A549 (cell line): ENCODE measurements at regions not wholly inside any gene's neighbourhood (a gene's known extent, or its start where the extent isn't known, plus 50 kb on each side); places are given as distances from the start of the nearest gene placed in this dataset.
A peak's percentile ranks its signal among the peaks of the same experiment; 100 is the strongest.

Experiments
- ATAC-seq, 2 experiments: fragments of 200-7000 bp in 1 of 2; fragments of >200 bp in 1 of 2; cut with Nextera tagmentation in 1 of 2; cut with Tn5 transposase in 1 of 2; 3 replicates each; pipeline versions ENCODE4 v1.8.0 to v1.9.1; 2018 to 2020; ENCODE audit warnings: mild to moderate bottlenecking in 1 of 2, moderate library complexity in 1 of 2
- CTCF ChIA-PET: fragments of 300-600 bp; sonication (Branson Sonifier 250); formaldehyde crosslinking; extraction: SDS; loops from one replicate; lab custom pipeline; 2021; ENCODE audit warnings: antibody characterized with exemption, inconsistent platforms; lab: Yijun Ruan, JAX
- POLR2A ChIA-PET: fragments of 350-600 bp; formaldehyde crosslinking; extraction: SDS; loops from one replicate; lab custom pipeline; 2021; ENCODE audit warnings: antibody characterized with exemption, inconsistent platforms; lab: Yijun Ruan, JAX
- DNase-seq, 2 experiments: peaks; one replicate each; pipeline versions ENCODE4 v3.0.0 to v3.0.0-alpha.2; 2011 to 2016; ENCODE audit warnings: low read depth in 1 of 2, low spot score in 1 of 2
- FAIRE-seq: peaks from 2 replicates; lab custom pipeline; 2011; peaks lifted over from hg19 to GRCh38; lab: Jason Lieb, UNC
- H3K27ac ChIP-seq, 2 experiments: fragments of >200 bp; sonication (Bioruptor Twin); formaldehyde crosslinking; 3 replicates each; pipeline ENCODE4 v1.5.1; 2016 to 2017
- H3K4me1 ChIP-seq: fragments of >200 bp; sonication (Bioruptor Twin); formaldehyde crosslinking; 3 replicates; pipeline ENCODE4 v1.6.1; 2016
- H3K4me2 ChIP-seq: fragments of >200 bp; sonication (Bioruptor Twin); formaldehyde crosslinking; 3 replicates; pipeline ENCODE4 v1.6.1; 2016
- H3K4me3 ChIP-seq: fragments of >200 bp; sonication (Bioruptor Twin); formaldehyde crosslinking; 3 replicates; pipeline ENCODE4 v1.5.1; 2016
- H3K9me3 ChIP-seq: fragments of >200 bp; sonication (Bioruptor Twin); formaldehyde crosslinking; 3 replicates; pipeline ENCODE4 v1.6.1; 2016
- CEBPB ChIP-seq, 2 experiments: fragments of >200 bp in 1 of 2; sonication (Bioruptor Twin) in 1 of 2; formaldehyde crosslinking in 1 of 2; IDR thresholded peaks; 2 replicates each; pipeline ENCODE4 v1.6.1; 2012 to 2016
- CHD2 ChIP-seq: fragments of 150-350 bp; IDR thresholded peaks from 2 replicates; pipeline ENCODE4 v1.6.1; 2014; ENCODE audit warnings: low read length; ENCODE audit not compliant: partially characterized antibody
- EHMT2 ChIP-seq: fragments of 200-600 bp; sonication (generic); IDR thresholded peaks from 2 replicates; pipeline ENCODE4 v1.6.1; 2016; ENCODE audit warnings: antibody characterized with exemption, low read depth, mild to moderate bottlenecking, moderate library complexity
- GATA3 ChIP-seq: IDR thresholded peaks from 2 replicates; pipeline ENCODE4 v1.6.1; 2012; ENCODE audit warnings: borderline replicate concordance
- HOXB5 ChIP-seq: fragments of 250-450 bp; sonication (Bioruptor Pico); IDR thresholded peaks from 2 replicates; pipeline ENCODE4 v1.5.0; 2020; ENCODE audit warnings: mild to moderate bottlenecking, moderate library complexity
- JUN ChIP-seq, 2 experiments: fragments of >200 bp; sonication (Bioruptor Twin); formaldehyde crosslinking; IDR thresholded peaks; 2 replicates in 1 of 2; 3 replicates in 1 of 2; pipeline ENCODE4 v1.6.1; 2016 to 2017
- MAFK ChIP-seq: fragments of 450-650 bp; IDR thresholded peaks from 2 replicates; pipeline ENCODE4 v1.6.1; 2014; ENCODE audit not compliant: partially characterized antibody
- MAZ ChIP-seq: fragments of 150-350 bp; IDR thresholded peaks from 2 replicates; pipeline ENCODE4 v1.6.1; 2014; ENCODE audit warnings: antibody characterized with exemption, low read depth, low read length, borderline replicate concordance
- PBX3 ChIP-seq: IDR thresholded peaks from 2 replicates; pipeline ENCODE4 v1.6.1; 2012
- POLR2A ChIP-seq: IDR thresholded peaks from 2 replicates; pipeline ENCODE4 v1.6.1; 2012; ENCODE audit warnings: mild to moderate bottlenecking, low read length
- RARB ChIP-seq: fragments of 250-450 bp; sonication (Bioruptor Pico); IDR thresholded peaks from 2 replicates; pipeline ENCODE4 v1.8.0; 2021; ENCODE audit warnings: mild to moderate bottlenecking, moderate library complexity
- REST ChIP-seq: fragments of 200-600 bp; sonication (generic); IDR thresholded peaks from 2 replicates; pipeline ENCODE4 v1.6.1; 2016; ENCODE audit warnings: antibody characterized with exemption, mild to moderate bottlenecking, moderate library complexity
- SREBF2 ChIP-seq: fragments of 450-650 bp; IDR thresholded peaks from 2 replicates; pipeline ENCODE4 v1.6.1; 2014; ENCODE audit warnings: mild to moderate bottlenecking, moderate library complexity
- TP53 ChIP-seq: fragments of 250-450 bp; sonication (Bioruptor Pico); IDR thresholded peaks from 2 replicates; pipeline ENCODE4 v1.5.0; 2021; ENCODE audit warnings: mild to moderate bottlenecking, moderate library complexity
- USF2 ChIP-seq: fragments of 450-650 bp; IDR thresholded peaks from 2 replicates; pipeline ENCODE4 v1.6.1; 2014; ENCODE audit warnings: antibody characterized with exemption
- ZNF302 ChIP-seq: fragments of 250-450 bp; sonication (Bioruptor Pico); IDR thresholded peaks from 2 replicates; pipeline ENCODE4 v1.9.0; 2021; ENCODE audit warnings: inconsistent platforms, mild to moderate bottlenecking, moderate library complexity
- WGBS: methylation state at CpG from one replicate; pipeline ENCODE4 v1.1.6; 2017; ENCODE audit errors: missing lambda C conversion rate; 5-methylcytosine and 5-hydroxymethylcytosine counted together
- TF ChIP-seq, protein P1 (sequence below): fragments of 150-350 bp; IDR thresholded peaks from 2 replicates; pipeline ENCODE4 v1.6.1; 2014; ENCODE audit warnings: low read depth, mild to moderate bottlenecking, low read length

DNA sequence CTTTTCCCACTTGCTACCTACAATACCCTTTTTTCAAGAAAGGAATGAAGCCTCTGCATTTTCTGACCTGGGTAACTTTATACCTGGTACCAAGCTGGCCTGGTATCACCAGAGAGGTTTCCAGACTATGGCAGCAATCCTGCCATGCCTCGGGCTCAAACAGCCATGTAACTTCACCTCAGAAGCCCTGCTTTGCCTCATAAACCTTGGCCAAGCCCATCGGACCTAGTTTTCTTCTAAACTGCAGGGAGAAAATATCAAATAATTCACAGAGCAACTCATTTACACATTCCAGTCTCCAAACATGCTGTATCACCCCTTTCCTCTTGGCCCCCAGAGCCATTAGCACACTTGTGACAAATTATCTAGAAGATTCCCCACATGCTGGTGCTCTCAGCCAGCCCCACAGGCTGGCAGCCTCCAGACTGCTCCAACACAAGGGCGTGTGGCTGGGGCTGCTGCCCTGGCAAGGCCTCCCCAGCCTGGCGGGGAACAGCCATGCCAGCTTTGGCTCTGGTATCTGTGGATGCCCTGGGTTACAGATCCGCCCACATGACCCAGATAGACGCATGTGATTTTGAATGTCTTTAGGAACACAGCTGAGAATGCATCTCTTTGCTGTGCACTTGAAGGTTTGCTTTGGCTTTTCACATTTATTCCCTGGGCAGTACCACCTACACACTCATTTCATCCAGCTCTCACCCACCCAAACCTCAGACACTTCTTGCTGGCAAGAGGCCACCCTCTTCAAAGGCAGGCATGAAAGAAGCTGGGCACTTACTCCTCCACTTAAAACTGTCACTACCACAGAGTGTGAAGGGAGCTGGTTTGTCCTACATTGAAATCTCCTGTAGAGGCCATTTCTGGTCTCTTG, 70.0 kb upstream of the BCAR3 start:
- no peak for FAIRE-seq

GRCh38 chr1:93750955-93751354, 69.3 kb upstream of the BCAR3 start:
- no peak overlapping the region for H3K4me2 ChIP-seq
- CTCF ChIA-PET, result interaction anchor here (0.8 to 1.2 kb wide), 3 partner anchors 24 to 61 kb away, joined by 3 to 4 read pairs (median 3); no protein-coding TSS in a partner anchor
- H3K4me3 ChIP-seq, result no peak overlapping the region
- FAIRE-seq (no peak), ATAC-seq (no peak), DNase-seq (no peak)
- whole genome bisulfite sequencing, result 96% methylated on average over 6 of the region's 6 CpGs
- H3K27ac ChIP-seq, result peak overlapping the region in 1 of 2 experiments; percentile 69; a peak in 3 of 6 replicates
- POLR2A ChIA-PET, result no interaction called here
- TF ChIP-seq SREBF2 (no peak), POLR2A (no peak)
- H3K9me3 ChIP-seq, result peaks cover 18% of the 10 kb centered on the region
- H3K4me1 ChIP-seq, result peaks cover 36% of the 10 kb centered on the region

More for the DNA sequence above, 70.0 kb upstream of the BCAR3 start:
- POLR2A ChIA-PET, result no interaction called here
- no peak for DNase-seq
- Histone ChIP-seq H3K4me1 (peaks cover 42% of the 10 kb centered on the region), H3K9me3 (peaks cover 13% of the 10 kb centered on the region), H3K27ac (peak overlapping the region in 1 of 2 experiments; percentile 69; a peak in 3 of 6 replicates), H3K4me3 (no peak overlapping the region), H3K4me2 (no peak overlapping the region)
- ATAC-seq, result no peak
- 86% methylated on average over 5 of the region's 6 CpGs for WGBS
- CTCF ChIA-PET, result interaction anchor here (0.8 kb wide), 2 partner anchors 25 to 62 kb away, joined by 3 to 4 read pairs; no protein-coding TSS in a partner anchor
- no peak for TF ChIP-seq HOXB5 (CRISPR knock-in tag)
- TF ChIP-seq JUN (IDR thresholded peaks at IDR 0.05), result no peak
- no peak for TF ChIP-seq ZNF302 (CRISPR knock-in tag)
- no peak for TF ChIP-seq MAFK
- no peak for TF ChIP-seq MAZ

GRCh38 chr1:93749894-93750301, 68.3 kb upstream of the BCAR3 start:
- peak in 1 of 2 experiments; percentile 42 for DNase-seq
- Histone ChIP-seq H3K27ac (peak overlapping the region in 1 of 2 experiments; percentile 69; a peak in 3 of 6 replicates), H3K4me2 (peak overlapping the region; percentile 23; the same call in 1 of the 3 replicates), H3K4me1 (peaks cover 25% of the 10 kb centered on the region), H3K9me3 (peaks cover 18% of the 10 kb centered on the region), H3K4me3 (no peak overlapping the region)
- FAIRE-seq, result no peak
- TF ChIP-seq CEBPB (IDR thresholded peaks at IDR 0.05) (no peak), ZNF302 (CRISPR knock-in tag) (no peak), REST (no peak), GATA3 (no peak), CHD2 (no peak), EHMT2 (no peak), SREBF2 (no peak), PBX3 (no peak), USF2 (no peak), RARB (CRISPR knock-in tag) (no peak), TP53 (CRISPR knock-in tag) (no peak)
- TF ChIP-seq, protein P1, sequence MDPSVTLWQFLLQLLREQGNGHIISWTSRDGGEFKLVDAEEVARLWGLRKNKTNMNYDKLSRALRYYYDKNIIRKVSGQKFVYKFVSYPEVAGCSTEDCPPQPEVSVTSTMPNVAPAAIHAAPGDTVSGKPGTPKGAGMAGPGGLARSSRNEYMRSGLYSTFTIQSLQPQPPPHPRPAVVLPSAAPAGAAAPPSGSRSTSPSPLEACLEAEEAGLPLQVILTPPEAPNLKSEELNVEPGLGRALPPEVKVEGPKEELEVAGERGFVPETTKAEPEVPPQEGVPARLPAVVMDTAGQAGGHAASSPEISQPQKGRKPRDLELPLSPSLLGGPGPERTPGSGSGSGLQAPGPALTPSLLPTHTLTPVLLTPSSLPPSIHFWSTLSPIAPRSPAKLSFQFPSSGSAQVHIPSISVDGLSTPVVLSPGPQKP, result no peak
- ChIA-PET CTCF (interaction anchor here (0.7 to 1.2 kb wide), 5 partner anchors 9 to 68 kb away, joined by 3 to 4 read pairs (median 3); partner anchors contain the start of gene BCAR3), POLR2A (no interaction called here)
- ATAC-seq, result peak; percentile 45 to 52; a peak in 2 of 6 replicates
- WGBS, result 65% methylated on average over 2 of the region's 2 CpGs
